HG02642 (cell line): ENCODE measurements at regions not wholly inside any gene's neighbourhood (a gene's known extent, or its start where the extent isn't known, plus 50 kb on each side); places are given as distances from the start of the nearest gene placed in this dataset.
"Not testable (repeated sequence)": the region's sequence is repeated elsewhere in the genome, so short reads cannot be mapped to it uniquely, and the experiment has no call there.

ENCODE experiments used
- ATAC-seq: cut with Tn5 transposase; IDR thresholded peaks from one replicate; pipeline ENCODE4 v1.9.1; 2021; ENCODE audit warnings: mild to moderate bottlenecking; ENCODE audit not compliant: unreplicated experiment, poor library complexity

DNA sequence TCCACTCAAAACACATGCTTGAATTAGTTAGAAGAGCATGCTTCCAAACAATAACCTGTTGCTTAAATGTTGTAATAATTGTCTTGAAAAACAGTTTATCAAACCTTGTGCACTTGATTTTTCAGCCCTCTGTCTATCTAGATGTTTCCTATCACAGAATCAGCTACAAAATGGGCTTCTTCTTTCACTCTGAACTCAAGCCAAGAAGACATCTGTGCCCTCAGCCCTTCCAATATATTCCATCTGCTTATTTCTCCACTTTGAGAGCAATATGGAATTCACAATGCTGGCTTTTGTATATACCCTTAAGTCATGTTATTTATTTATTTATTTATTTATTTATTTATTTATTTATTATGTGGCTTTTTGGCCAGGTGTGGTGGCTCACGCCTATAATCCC lies 234.2 kb downstream of the TOX3 start:
- ATAC-seq = no peak

DNA sequence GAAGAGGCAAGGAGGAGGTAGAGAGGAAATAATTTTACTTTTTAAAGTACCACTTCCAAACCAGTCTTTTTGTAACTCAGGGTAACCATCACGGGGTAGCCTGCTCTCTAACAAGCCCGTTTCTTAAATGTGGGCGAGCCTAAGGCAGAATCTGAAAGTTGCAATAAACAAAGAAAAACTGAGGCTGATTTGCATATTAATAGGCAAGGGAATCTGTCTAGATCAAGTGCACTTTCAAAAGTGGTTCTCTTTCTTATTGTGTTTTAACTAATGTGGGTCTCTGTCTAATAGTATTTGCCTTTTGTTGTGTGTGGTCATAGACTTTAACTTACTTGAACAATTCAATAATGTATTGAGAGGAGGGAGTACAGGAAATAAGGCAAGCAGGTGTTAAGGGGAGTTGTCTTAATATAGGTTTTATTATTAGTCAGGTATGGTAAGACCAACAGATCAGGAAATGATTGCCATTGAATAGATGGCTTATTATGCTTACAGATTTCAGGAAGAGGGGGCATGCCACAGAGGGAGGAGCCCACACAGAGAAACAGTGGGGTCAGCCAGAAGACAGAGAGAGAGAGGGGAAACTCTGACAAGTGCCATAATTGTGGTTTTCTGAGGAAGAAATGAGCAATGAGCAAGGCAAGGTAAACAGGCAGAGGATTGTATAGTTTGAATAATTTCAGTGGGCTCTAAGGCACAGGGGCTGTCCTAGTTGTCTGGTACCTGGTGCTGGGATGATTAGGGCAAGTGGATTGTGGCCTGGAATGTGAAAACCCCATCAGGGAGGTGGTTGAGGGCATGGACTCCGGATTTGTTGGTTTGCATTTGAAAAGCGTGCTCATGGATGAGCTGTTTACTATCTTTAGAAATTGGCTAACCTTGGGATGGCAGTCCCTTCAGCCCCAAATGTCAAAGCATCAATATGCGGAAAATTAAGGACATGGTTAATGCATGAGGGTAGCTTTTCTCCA lies 237.2 kb downstream of the TOX3 start:
- no peak for ATAC-seq

DNA sequence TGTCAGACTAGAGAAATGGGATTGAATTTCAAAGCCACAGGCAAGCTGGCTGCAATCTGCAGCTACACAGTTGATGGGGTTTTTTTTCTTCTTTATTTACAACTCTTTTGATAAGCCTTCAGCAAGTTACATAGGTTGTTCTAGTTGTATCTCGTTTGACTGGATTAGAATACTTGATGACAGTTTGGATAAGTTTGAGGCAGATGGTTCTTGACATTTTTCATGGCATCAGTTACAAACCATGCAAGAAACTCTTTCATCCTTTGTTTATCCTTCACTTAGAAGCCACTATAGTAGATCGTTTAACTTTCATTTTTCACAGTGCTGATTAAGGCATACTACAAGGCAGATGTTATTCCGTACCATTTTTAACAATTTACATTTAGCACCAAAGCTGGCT lies 238.9 kb downstream of the TOX3 start:
- no peak for ATAC-seq

DNA sequence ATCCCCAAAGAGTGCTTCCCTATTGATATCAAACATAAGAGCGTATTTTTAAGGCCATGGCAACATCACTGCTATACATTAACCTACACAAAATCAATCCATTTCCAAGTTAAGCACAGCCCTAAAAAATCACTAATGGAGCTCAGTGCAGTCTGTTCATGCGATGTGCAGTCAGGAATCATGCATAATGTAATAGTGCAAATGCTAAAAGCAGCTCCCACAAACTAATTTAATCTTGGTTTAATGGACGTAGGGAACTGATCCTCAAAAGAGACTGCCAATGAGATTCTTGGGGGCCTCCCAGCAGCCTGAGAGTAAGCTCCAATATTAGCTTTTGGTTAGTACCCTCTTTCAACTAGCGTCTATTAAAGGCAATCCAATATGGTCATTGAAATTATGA lies 245.9 kb downstream of the TOX3 start:
- ATAC-seq = no peak

DNA sequence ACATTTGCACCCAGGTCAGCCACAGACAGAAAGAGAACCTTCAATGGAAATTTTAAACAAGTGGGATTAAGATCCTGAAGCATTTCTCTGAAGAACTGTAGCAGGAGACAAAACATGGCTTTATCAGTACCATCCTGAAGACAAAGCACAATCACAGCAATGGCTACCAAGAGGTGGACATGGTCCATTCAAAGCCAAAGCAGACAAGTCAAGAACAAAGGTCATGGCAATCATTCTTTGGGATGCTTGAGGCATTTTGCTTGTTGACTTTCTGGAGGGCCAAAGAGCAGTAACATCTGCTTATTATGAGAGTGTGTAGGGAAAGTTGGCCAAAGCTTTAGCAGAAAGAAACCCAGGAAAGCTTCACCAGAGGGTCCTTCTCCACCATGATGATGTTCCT lies 248.2 kb downstream of the TOX3 start:
- no peak for ATAC-seq

DNA sequence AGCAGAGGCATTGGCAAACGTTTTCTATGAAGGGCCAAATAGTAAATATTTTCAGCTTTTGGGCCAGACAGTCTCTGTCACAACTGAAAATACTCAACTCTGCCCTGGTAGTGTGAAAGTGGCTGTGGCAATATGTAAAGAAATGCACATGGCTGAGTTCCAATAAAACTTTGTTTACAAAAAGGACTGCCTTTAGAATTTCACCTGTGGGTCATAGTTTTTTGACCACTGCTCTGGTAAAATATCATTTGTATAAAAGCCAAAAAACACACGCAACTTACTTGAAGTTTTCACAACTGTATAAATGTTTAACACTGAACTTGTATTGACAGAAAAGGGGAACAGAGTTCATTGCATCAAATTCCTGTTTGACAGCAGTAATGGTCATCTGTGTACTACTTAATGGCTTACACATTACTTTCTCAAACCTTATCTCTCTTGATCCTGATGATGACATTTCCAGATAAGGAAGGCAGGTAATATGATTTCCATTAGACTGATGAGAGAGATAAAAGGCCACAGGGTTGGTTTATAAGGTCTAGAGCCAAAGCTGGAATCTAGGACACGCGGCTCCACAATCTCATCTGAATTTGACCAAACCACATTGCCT lies 250.1 kb downstream of the TOX3 start:
- not testable (repeated sequence) for ATAC-seq

DNA sequence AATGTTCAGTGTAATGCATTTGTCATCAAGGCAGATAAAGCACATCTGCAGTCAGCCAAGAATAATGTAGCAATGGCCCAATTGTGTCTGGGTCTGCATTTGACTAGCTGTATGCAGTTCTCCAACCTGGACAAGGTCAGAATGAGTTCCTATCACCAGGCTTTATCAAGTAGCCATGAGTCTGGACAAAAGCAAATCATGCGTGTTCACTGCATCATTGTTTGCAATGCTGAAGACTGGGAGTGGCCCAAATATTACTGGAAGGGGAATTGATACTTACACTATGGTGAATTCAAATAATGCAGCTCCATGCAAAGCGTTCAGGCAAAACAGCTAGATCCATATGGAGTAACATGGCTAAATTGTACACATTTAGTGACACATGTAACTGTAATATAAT lies 250.9 kb downstream of the TOX3 start:
- ATAC-seq = no peak

DNA sequence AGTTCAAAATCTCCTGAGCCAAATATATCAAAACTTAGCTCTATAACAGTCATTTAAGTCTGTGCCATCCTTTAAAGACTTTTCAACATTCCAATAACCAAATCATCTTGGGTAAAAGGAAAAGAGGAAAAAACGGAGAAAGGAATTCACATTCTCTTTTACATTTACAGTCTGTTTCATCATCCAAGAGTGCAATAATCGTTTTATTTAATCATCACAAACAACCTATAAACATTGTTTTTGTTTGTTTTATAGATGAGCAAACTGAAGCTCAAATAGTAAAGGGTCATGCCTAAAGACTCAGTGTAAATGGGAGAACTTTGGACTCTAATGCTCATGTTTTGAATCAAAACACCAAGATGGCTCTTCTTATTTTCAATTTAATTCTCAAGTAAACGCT lies 252.3 kb downstream of the TOX3 start:
- ATAC-seq = no peak

DNA sequence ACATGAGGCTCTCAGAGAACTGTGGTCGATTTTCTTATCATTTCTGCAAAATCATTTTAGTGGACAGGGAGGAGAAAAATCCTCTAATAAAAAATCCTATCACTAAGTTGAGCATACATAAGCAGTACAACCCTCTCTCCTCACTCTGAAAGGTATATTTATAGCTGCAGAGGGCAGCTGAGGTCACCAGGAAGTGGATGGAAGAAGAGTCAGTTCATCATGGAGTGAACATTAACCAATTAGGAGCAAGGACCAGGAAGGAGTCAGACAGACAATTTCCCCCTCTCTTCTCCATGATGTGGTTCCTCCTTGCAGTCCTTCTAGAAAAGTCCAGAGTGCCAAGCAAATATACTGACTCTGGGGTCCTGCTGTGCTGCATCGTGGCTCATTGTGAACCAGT lies 253.7 kb downstream of the TOX3 start:
- ATAC-seq = no peak

DNA sequence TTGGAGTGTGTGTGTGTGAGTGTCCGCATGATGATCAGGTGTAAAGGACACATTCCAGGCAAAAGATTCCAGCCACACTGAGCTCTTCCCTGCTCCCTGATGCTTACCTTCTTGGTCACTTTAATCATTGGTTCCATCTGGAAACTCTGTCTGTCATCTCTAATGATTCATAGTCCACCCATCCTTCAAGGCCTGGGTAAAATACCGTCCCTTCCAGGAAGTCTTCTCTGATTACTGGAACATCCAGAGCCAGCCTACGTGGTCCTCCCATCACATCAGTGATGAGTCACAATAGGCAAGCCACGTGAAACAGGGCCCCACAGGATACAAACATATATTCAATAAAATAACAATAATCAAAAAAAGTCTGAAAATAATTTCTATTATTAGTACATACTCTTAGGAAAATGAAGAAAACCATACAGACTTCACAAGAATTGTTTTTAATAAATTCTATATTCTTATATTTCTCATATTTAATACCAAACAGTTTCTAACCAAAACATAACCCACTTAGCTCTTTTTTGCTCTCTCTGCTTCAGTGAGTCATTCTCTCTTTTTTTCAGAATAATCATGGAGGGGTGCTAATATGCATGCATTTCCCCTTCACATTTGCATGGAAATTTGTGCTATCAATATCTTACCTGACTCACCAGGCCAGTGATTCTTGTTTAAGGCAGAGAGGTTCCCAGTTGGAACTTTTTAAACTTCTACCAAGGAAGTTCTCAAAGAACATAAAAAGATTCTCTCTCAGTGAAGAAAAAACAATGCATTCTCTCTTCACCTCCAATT lies 263.2 kb downstream of the TOX3 start:
- ATAC-seq = no peak

DNA sequence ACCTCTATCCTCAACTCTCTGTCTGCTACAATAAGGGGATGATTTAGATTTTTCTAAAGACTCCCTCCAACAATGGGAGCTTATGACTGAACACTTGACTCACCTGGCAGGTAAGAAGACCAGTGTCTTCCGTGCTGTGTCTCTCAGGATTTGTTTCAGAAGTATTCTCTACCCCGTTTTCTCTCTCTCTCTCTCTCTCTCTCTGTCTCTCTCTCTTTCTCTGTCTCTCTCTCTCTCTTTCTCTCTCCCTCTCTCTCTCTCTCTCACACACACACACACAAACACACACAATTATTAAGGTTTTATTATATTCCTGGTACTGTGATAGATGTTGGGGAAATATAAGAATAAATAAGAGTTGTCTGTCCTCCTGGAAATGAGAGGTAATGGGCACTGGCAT lies 263.9 kb downstream of the TOX3 start:
- ATAC-seq = no peak

DNA sequence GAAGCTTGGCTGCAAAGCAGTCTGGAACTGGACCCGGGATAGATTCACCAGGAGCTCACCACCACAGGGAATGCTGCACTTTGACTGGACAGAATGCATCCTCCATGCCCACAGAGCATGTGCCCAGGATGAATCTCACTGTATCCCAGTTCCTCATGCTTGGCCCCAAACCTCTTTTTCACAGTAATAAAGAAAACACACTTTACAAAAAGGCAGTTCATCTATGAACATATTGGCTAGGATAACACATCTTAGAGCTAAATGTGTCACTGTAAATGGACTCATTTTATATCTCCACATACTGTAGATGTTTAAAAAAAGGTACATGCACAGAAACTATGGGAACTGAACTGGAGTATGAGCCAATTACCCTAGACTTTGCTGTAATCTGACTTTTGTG lies 266.9 kb downstream of the TOX3 start:
- no peak for ATAC-seq

DNA sequence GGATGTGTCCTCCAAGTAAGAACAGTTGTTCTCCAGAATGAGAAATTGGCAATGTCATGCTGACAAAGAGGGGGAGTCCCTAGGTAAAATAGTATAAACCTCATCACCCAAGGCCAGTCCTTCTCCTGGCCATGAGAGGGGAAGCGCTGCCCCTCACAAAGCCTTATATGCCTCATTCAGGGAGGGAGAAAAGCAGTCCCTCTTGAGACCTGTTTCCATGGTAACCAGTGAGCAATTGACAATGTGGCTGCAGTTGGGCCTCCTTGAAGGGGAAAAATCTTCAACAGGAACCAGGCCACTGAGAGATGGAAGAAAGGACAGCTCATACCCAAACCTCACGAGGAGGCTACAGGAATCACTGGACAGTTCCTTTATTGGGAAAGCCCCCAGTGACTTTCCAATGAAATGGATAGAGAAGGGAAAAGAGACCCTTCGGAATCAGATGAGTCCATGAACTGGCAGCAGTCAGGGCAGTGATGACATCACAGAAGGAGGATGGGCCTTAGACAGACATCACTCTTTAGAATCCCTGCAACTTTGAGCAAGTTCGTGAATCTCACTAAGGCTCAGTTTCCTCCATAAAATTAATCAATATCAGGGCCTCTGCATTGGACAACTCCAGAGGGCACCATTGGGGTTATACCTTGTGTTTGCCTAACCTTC lies 275.7 kb downstream of the TOX3 start:
- no peak for ATAC-seq

DNA sequence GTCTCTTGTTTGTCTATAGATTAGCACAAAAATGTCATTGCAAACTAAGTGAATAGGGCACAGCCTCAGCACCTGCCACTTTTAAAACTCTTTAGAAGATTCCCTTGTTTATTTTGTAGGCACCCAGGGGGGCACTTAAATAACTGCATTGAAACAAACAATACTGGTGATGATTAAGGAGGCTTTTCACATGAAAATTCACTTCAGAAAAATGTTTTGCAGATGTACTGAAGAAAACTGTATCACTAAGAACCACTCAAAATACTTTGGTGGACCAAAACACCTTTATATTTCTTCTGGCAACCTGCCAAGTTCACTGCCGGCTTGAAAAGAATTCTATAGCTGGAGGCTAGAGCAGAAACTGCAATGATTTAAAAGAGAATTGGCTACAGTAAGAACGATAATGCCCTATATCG lies 281.5 kb downstream of the TOX3 start:
- no peak for ATAC-seq

DNA sequence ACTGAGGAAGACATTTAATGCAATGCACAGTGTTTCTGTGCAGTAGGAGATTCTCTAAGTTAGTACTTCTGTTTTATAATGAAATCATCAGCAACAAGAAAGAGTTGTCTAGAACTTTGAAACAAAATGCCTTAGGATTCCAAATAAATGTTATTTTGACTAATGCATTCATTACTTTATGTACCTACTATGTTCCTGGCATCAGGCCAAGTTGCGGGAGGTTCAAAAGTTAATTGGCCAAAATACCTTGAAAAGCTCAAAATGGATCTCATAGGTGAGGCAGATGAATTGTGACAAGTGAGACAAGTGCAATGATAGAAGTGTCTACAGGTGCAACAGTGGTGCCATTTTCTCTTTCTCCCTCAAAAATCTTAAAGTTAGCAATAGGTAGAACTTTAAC lies 289.4 kb downstream of the TOX3 start:
- ATAC-seq = no peak

DNA sequence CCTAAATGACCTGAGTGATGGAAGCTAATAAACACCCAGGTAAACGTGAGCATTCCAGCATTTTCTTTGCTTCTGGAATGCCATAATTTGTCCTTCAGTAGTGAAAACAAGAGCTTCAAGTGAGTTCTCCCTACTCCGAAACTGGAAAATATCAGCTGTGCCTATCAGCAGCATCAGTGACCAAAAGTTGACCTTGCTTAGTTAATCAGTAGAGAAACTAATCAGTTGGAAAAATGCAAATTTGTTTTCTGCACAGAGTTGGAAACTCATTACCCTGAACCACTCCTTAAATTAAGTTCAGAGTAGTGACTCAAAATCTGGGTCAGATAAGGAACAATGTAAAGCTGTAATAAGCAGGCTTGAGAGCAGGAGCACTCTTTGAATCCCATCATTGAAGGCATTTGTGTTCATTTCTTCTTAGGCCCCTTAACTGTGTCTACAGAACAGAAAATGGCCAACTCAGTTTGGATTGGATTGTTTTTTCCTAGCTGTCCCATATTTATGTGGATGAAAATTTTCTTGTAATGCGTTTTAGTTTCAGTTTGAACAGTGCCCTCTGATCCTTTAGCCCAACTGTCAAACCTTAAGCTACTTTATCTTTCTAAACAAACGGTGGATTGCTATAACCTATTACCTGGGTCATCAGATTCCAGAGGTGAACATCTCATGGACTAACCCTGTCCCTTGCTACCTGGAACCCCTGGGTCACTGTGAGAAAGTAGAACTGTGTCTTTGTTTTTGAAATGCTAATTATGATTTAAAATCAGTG lies 290.4 kb downstream of the TOX3 start:
- ATAC-seq = no peak

DNA sequence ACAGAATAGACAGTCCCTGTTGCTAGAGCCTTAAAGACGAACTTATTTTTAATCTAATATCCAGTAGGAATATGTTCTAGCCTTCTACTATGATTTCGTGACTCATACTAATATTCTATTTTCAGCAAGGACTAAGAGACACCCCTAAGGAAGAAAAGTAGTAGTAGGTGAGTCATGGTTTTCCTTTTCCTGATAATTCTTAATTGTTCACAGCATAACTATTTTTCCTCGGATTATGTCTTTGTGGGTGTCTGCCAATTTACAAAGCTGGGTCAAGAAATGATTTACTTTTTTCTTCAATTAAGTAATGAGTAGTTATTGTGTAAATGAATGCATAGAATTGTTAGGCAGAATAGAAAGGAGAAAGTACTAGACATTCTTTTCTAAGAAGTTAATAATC lies 292.2 kb downstream of the TOX3 start:
- no peak for ATAC-seq

DNA sequence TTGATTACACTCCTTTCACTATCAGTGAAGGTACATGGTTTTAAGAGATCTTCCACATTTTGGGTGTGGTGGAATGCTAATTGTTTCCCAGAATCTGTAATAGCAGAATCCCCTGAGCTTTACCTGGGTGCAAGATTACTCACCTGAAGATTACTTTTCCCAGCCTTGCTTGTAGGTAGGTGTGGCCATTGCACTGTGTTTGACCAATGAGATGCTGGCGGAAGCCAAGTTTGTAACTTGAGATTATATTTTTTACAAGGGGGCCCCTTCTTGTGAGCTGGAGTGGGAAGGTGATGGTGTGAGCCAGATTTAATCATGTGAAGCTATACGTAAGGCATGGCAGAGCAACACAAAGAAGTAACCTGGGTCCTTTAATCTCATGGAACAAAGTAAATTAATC lies 294.3 kb downstream of the TOX3 start:
- no peak for ATAC-seq

DNA sequence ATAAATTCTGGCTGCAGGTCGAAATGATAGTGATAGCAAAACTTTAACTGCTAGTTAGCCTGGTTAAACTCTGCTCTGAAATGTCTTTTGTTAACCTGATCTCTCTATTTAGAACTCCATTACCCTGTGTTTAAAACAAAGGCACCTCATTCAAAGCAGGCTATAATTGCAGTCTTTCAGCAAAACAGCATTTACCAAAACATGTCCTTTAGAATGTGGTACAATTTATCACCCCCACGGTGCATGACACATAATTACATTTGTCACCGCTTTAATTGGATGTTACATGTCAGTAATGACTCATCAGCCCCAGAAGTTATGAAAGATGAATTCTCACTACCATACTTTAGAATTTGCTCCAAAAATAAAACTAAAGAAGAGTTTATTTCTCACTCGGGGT lies 295.4 kb downstream of the TOX3 start:
- no peak for ATAC-seq

DNA sequence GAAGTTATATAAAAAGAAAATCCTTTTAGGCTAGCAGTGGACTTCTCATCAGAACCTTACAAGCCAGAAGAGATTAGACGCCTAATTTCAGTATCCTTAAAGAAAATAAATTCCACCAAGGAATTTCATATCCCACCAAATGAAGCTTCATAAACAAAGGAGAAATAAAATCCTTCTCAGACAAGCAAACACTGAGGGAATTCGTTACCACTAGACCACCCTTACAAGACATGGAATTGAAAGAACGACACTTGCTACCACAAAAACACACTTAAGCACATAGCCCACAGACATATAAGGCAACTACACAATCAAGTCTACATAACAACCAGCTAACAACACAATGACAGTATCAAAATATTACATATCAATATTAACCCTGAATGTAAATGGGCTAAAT lies 299.2 kb downstream of the TOX3 start:
- no peak for ATAC-seq
